NB4 (cell line): ENCODE measurements at regions not wholly inside any gene's neighbourhood (a gene's known extent, or its start where the extent isn't known, plus 50 kb on each side); places are given as distances from the start of the nearest gene placed in this dataset.

Source experiments
- CTCF ChIP-seq: IDR thresholded peaks from one replicate; pipeline ENCODE4 v1.5.1; 2012; ENCODE audit warnings: low read depth, low read length
- MAX ChIP-seq: IDR thresholded peaks from 2 replicates; pipeline ENCODE4 v1.6.1; 2011; ENCODE audit warnings: low read depth, low read length
- MYC ChIP-seq: IDR thresholded peaks from 2 replicates; pipeline ENCODE4 v1.6.1; 2011; ENCODE audit warnings: low read depth, low read length
- POLR2A ChIP-seq: IDR thresholded peaks from 2 replicates; pipeline ENCODE4 v1.6.1; 2011; ENCODE audit warnings: mild to moderate bottlenecking; ENCODE audit not compliant: insufficient read length; ENCODE audit errors: extremely low read depth

- TF ChIP-seq CTCF, result no peak
- no peak for TF ChIP-seq POLR2A
- TF ChIP-seq MYC, result no peak
- no peak for TF ChIP-seq MAX
These were observed 200.1 kb upstream of the SHH start for GRCh38 chr7:156012412-156012811.
